ENCODE measurements at regions not wholly inside any gene's neighbourhood (a gene's known extent, or its start where the extent isn't known, plus 50 kb on each side); places are given as distances from the start of the nearest gene placed in this dataset.

GRCh38 chr12:75974323-75975187 lies 57.0 kb downstream of the PHLDA1 start:
- WGBS, 3 donors, result 78 to 91% (median 79%) methylated on average over 5 of the region's 5 CpGs
- H3K27ac ChIP-seq (ENCODE audit: low read depth, low read length), result no peak overlapping the region

GRCh38 chr12:75971253-75971652 lies 60.3 kb downstream of the PHLDA1 start:
- H3K27ac ChIP-seq (ENCODE audit: low read depth, low read length), result no peak overlapping the region
- 95 to 99% (median 96%) methylated on average over 4 of the region's 4 CpGs for WGBS, 3 donors

GRCh38 chr12:75970310-75970709 lies 61.3 kb downstream of the PHLDA1 start:
- 59 to 95% (median 79%) methylated on average over 1 of the region's 1 CpG for WGBS, 3 donors
- no peak overlapping the region for H3K27ac ChIP-seq (ENCODE audit: low read depth, low read length)

- 65 to 91% (median 66%) methylated on average over 5 of the region's 5 CpGs for WGBS, 3 donors
- H3K27ac ChIP-seq (ENCODE audit: low read depth, low read length), result no peak overlapping the region
Measured at GRCh38 chr12:75969768-75970167, 61.8 kb downstream of the PHLDA1 start.

GRCh38 chr12:75965661-75966060 lies 65.9 kb downstream of the PHLDA1 start:
- 77 to 89% (median 88%) methylated on average over 2 of the region's 2 CpGs for WGBS, 3 donors
- H3K27ac ChIP-seq (ENCODE audit: low read depth, low read length), result no peak overlapping the region

GRCh38 chr12:75964150-75964549 lies 67.4 kb downstream of the PHLDA1 start:
- no peak overlapping the region for H3K27ac ChIP-seq (ENCODE audit: low read depth, low read length)
- WGBS, 3 donors, result 25 to 58% (median 37%) methylated on average over 1 of the region's 1 CpG

- H3K27ac ChIP-seq (ENCODE audit: low read depth, low read length), result no peak overlapping the region
Measured at GRCh38 chr12:75961878-75962277, 69.7 kb downstream of the PHLDA1 start.

GRCh38 chr12:75960954-75961661 lies 70.5 kb downstream of the PHLDA1 start:
- 96 to 98% (median 98%) methylated on average over 6 of the region's 6 CpGs for WGBS, 3 donors

More at GRCh38 chr12:75961878-75962277, 69.7 kb downstream of the PHLDA1 start:
- WGBS, 3 donors, result 88 to 98% (median 96%) methylated on average over 4 of the region's 4 CpGs

GRCh38 chr12:75960086-75960910 lies 71.3 kb downstream of the PHLDA1 start:
- no peak overlapping the region for H3K27ac ChIP-seq (ENCODE audit: low read depth, low read length)

More at GRCh38 chr12:75960954-75961661, 70.5 kb downstream of the PHLDA1 start:
- H3K27ac ChIP-seq (ENCODE audit: low read depth, low read length), result no peak overlapping the region

GRCh38 chr12:75959506-75959905 lies 72.1 kb downstream of the PHLDA1 start:
- 46 to 58% (median 55%) methylated on average over 2 of the region's 2 CpGs for WGBS, 3 donors
- no peak overlapping the region for H3K27ac ChIP-seq (ENCODE audit: low read depth, low read length)

More at GRCh38 chr12:75960086-75960910, 71.3 kb downstream of the PHLDA1 start:
- 15 to 59% (median 51%) methylated on average over 6 of the region's 6 CpGs for WGBS, 3 donors

GRCh38 chr12:75959060-75959459 lies 72.5 kb downstream of the PHLDA1 start:
- 50 to 73% (median 69%) methylated on average over 2 of the region's 2 CpGs for WGBS, 3 donors
- no peak overlapping the region for H3K27ac ChIP-seq (ENCODE audit: low read depth, low read length)

GRCh38 chr12:75955251-75955650 lies 76.3 kb downstream of the PHLDA1 start:
- WGBS, 3 donors, result 65 to 93% (median 92%) methylated on average over 3 of the region's 3 CpGs
- H3K27ac ChIP-seq (ENCODE audit: low read depth, low read length), result no peak overlapping the region

- no peak overlapping the region for H3K27ac ChIP-seq (ENCODE audit: low read depth, low read length)
- 96 to 100% (median 100%) methylated on average over 2 of the region's 2 CpGs for WGBS, 3 donors
Measured at GRCh38 chr12:75954749-75955148, 76.8 kb downstream of the PHLDA1 start.

- H3K27ac ChIP-seq (ENCODE audit: low read depth, low read length), result no peak overlapping the region
- WGBS, 3 donors, result 60 to 73% (median 61%) methylated on average over 3 of the region's 3 CpGs
Measured at GRCh38 chr12:75954041-75954440, 77.5 kb downstream of the PHLDA1 start.

- peak overlapping the region; percentile 33 for H3K27ac ChIP-seq (ENCODE audit: low read depth, low read length)
- WGBS, 3 donors, result 55 to 74% (median 66%) methylated on average over 5 of the region's 5 CpGs
Measured at GRCh38 chr12:75953312-75953906, 78.2 kb downstream of the PHLDA1 start.

GRCh38 chr12:75951399-75952278 lies 79.9 kb downstream of the PHLDA1 start:
- H3K27ac ChIP-seq (ENCODE audit: low read depth, low read length), result no peak overlapping the region
- WGBS, 3 donors, result 61 to 71% (median 65%) methylated on average over 4 of the region's 4 CpGs

- 91 to 97% (median 93%) methylated on average over 4 of the region's 4 CpGs for WGBS, 3 donors
- H3K27ac ChIP-seq (ENCODE audit: low read depth, low read length), result no peak overlapping the region
Measured at GRCh38 chr12:75947156-75947723, 84.3 kb downstream of the PHLDA1 start.

All from adipose tissue (tissue), 3 donors.